Mammary epithelial cell (primary cell): ENCODE measurements at regions not wholly inside any gene's neighbourhood (a gene's known extent, or its start where the extent isn't known, plus 50 kb on each side); places are given as distances from the start of the nearest gene placed in this dataset.

Source experiments
- EZH2 ChIP-seq: IDR thresholded peaks from 2 replicates; pipeline ENCODE4 v1.6.1; 2012; ENCODE audit warnings: low read length, inconsistent platforms, borderline replicate concordance
- TF ChIP-seq, protein P1 (sequence below), 2 donors: IDR thresholded peaks in 1 of 2; conservative IDR thresholded peaks in 1 of 2; 2 replicates each; pipeline ENCODE4 v1.5.1; 2011 to 2012; ENCODE audit warnings: inconsistent platforms in 2 of 2, low read length in 2 of 2, mild to moderate bottlenecking in 2 of 2, control low read depth in 1 of 2, low read depth in 1 of 2; ENCODE audit not compliant: insufficient read depth in 1 of 2; ENCODE audit errors: extremely low read depth in 1 of 2

DNA sequence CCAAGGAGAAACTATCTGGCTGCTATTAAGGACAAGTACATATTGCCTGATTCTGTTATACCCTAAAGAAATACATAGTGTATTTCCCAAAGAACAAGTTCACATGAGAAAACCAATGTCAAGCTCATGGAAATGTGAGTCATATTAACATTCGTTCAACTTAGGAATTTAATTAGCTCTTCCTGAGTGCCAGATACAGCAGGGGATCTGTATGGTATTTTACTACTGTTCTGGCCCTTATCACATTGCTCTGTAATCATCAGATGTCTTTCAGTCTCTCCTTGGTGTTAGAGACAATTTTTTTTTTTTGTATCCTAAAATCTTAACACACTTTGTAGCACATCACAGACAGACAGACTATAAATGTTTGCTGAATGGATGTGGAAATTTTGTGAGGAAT lies 395.0 kb upstream of the CRIM1 start:
- TF ChIP-seq, protein P1, sequence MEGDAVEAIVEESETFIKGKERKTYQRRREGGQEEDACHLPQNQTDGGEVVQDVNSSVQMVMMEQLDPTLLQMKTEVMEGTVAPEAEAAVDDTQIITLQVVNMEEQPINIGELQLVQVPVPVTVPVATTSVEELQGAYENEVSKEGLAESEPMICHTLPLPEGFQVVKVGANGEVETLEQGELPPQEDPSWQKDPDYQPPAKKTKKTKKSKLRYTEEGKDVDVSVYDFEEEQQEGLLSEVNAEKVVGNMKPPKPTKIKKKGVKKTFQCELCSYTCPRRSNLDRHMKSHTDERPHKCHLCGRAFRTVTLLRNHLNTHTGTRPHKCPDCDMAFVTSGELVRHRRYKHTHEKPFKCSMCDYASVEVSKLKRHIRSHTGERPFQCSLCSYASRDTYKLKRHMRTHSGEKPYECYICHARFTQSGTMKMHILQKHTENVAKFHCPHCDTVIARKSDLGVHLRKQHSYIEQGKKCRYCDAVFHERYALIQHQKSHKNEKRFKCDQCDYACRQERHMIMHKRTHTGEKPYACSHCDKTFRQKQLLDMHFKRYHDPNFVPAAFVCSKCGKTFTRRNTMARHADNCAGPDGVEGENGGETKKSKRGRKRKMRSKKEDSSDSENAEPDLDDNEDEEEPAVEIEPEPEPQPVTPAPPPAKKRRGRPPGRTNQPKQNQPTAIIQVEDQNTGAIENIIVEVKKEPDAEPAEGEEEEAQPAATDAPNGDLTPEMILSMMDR (conservative IDR thresholded peaks at IDR 0.05 in 1 of 2, IDR thresholded peaks at IDR 0.05 in 1 of 2; ENCODE audit: extremely low read depth in 1 of 2, insufficient read depth in 1 of 2, low read depth in 1 of 2, low read length in 2 of 2), result no peak
- no peak for TF ChIP-seq EZH2
